Epidermal melanocyte (primary cell): ENCODE measurements at regions not wholly inside any gene's neighbourhood (a gene's known extent, or its start where the extent isn't known, plus 50 kb on each side); places are given as distances from the start of the nearest gene placed in this dataset.
"Not testable (repeated sequence)": the region's sequence is repeated elsewhere in the genome, so short reads cannot be mapped to it uniquely, and the experiment has no call there.

ENCODE experiments used
- DNase-seq: peaks from one replicate; pipeline ENCODE4 v3.0.0; 2011; ENCODE audit warnings: low spot score; ENCODE audit not compliant: insufficient read length

- no peak for DNase-seq
These were observed 354.2 kb upstream of the SULF2 start for GRCh38 chr20:48139262-48140041.

- DNase-seq, result no peak
These were observed 347.6 kb upstream of the SULF2 start for GRCh38 chr20:48132834-48133233.

DNA sequence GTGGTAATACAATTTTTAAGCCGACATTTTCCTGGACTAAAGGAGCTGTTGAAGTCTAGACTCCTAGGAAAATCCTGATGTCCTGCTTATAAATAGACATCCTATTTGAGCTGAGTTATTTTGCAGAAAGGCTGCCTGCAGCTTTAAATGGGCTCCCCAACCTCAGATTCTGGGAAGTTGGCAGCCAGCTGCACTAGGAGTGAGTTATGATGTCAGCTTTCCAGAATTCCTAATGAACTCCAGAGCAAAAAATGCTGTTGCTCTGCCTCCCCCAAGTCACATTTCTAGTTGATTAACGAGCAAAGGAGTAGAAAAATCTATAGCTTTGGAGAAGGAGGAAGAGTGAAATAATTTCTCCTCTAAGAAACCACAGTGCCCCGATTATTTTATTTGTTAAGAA, 346.3 kb upstream of the SULF2 start:
- DNase-seq, result no peak

DNA sequence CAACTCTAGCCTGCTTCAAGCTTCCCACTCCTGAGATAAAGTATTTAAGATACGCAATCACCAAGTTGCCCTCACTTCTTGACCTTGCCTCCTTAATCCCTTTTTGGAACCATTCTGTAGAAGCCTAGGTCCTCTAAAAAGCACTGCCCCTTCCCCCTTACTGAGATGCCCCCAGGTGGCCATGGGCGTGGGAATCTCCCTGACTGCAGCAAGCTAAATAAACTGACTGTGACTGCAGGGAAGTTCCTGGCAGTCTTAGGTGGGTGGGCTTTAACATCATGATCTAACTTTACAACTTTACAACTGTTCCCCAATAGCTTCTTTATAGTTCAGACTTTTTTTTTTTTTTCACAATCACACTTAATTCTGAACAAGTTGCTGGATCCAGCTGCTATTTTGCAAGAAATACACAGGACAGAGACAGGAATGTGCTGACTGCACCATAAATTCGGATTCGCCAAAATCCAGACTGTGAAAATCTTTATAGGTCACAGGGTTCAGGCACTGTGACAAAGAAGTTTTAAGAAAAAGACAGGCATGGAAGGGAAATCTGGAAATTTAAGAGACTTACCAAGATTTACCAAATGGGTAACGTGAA, 344.2 kb upstream of the SULF2 start:
- DNase-seq, result no peak

DNA sequence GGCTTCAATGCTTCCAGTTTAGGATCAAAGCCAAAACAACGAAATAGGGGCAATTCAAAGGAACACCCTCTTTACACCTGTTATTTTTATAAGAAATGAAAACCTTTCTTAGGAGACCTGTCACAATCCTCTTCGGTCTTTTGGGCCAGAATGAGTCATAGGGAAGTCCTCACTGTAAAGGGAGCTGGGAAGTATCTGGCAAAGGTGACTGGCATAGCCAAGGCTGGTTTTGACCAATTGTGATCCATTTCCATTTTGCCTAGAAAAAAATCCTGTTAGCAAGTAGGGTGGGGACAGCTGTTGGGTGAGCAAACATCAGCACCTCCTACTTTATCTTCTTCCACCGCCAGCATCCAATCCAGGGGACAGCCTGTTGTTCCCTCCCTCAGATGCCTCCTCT, 343.2 kb upstream of the SULF2 start:
- no peak for DNase-seq

DNA sequence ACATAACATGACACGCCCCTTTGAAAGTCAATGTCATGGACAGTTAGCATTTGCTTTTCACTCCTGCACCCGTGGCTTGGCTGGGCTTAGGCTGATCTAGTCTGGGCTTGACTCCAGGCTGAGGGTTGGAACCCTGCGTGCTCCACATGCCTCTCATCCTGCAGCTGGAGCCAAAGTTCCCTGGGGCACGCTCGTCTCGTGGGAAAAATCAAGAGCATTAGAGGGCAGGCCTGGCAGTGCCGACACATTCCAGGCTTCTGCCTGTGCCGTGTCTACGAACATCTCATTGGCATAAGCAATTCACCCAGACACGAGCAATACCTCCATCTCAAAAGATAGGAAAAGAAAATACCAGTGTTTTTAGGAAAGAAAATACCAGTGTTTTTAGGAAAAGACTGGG, 342.7 kb upstream of the SULF2 start:
- DNase-seq, result not testable (repeated sequence)

GRCh38 chr20:48127133-48127532, 341.9 kb upstream of the SULF2 start:
- DNase-seq, result not testable (repeated sequence)

- no peak for DNase-seq
These were observed 341.0 kb upstream of the SULF2 start for GRCh38 chr20:48126227-48126740.

- DNase-seq, result no peak
These were observed 339.7 kb upstream of the SULF2 start for GRCh38 chr20:48124960-48125359.

GRCh38 chr20:48124181-48124782, 339.0 kb upstream of the SULF2 start:
- DNase-seq, result no peak

GRCh38 chr20:48120120-48120519, 334.8 kb upstream of the SULF2 start:
- no peak for DNase-seq

DNA sequence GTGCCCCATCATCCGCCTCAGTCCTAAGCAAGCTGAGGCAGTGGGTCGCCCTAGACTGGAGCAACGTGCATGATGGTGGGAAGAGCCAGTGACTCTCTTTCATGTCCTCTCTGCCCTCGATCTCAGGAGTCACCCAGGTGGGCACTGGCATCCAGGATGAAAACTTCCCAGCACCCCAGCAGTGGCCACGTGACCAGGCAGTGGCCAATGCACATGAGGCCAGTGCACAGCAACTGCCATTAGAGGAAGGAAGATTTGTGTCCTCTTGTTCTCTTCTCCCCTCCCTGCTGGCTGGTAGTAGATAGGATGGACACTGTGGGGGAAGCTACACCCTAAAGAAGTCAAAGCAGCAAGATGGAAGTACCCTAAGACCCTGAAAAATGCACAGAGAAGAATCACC, 334.1 kb upstream of the SULF2 start:
- not testable (repeated sequence) for DNase-seq

DNA sequence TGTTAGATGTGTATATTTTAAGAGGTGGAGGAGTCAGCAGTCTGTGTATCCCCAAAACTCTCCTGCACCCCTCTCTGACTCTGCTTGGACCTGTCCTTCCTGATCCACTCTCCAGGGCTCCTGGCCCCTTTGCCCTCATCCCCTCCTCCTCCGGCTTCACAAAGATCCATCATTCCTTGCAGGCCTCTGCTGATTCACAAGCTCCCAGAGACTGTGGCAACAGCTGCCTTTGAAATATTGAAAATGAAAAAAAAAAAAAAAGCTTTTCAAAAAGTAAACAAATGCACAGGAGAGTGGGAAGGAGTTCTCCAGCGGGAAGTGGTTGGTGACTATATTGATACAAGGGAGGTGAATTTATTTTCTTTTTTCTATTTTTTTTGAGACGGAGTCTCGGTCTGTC, 330.2 kb upstream of the SULF2 start:
- DNase-seq, result no peak

- no peak for DNase-seq
These were observed 322.3 kb upstream of the SULF2 start for GRCh38 chr20:48107560-48107959.

- no peak for DNase-seq
These were observed 321.1 kb upstream of the SULF2 start for GRCh38 chr20:48106428-48106827.

- DNase-seq, result no peak
These were observed 320.2 kb upstream of the SULF2 start for GRCh38 chr20:48105526-48105925.

- DNase-seq, result no peak
These were observed 317.8 kb upstream of the SULF2 start for GRCh38 chr20:48102931-48103660.

- DNase-seq, result no peak
These were observed 317.0 kb upstream of the SULF2 start for GRCh38 chr20:48102076-48102787.

- no peak for DNase-seq
These were observed 315.2 kb upstream of the SULF2 start for GRCh38 chr20:48100483-48100882.

- DNase-seq, result no peak
These were observed 313.6 kb upstream of the SULF2 start for GRCh38 chr20:48098866-48099265.

GRCh38 chr20:48098099-48098498, 312.8 kb upstream of the SULF2 start:
- no peak for DNase-seq
